Ishikawa (cell line): ENCODE measurements at regions not wholly inside any gene's neighbourhood (a gene's known extent, or its start where the extent isn't known, plus 50 kb on each side); places are given as distances from the start of the nearest gene placed in this dataset.

Source experiments
- CEBPB ChIP-seq: IDR thresholded peaks from 2 replicates; pipeline ENCODE4 v1.6.1; 2012
- CREB1 ChIP-seq: IDR thresholded peaks from 2 replicates; pipeline ENCODE4 v1.6.1; 2012; ENCODE audit warnings: low read depth
- EGR1 ChIP-seq: IDR thresholded peaks from 2 replicates; pipeline ENCODE4 v1.6.1; 2012
- EP300 ChIP-seq: IDR thresholded peaks from 2 replicates; pipeline ENCODE4 v1.6.1; 2012; ENCODE audit warnings: borderline replicate concordance
- FOXM1 ChIP-seq: IDR thresholded peaks from 2 replicates; pipeline ENCODE4 v1.6.1; 2012; ENCODE audit warnings: low read depth, borderline replicate concordance
- NFIC ChIP-seq: IDR thresholded peaks from 2 replicates; pipeline ENCODE4 v1.6.1; 2012
- RAD21 ChIP-seq: IDR thresholded peaks from 2 replicates; pipeline ENCODE4 v1.6.1; 2012; ENCODE audit warnings: low read depth
- TAF1 ChIP-seq: IDR thresholded peaks from 2 replicates; pipeline ENCODE4 v1.6.1; 2012; ENCODE audit warnings: low read depth, mild to moderate bottlenecking
- TCF12 ChIP-seq: IDR thresholded peaks from 2 replicates; pipeline ENCODE4 v1.6.1; 2012; ENCODE audit warnings: low read depth
- TEAD4 ChIP-seq: IDR thresholded peaks from 2 replicates; pipeline ENCODE4 v1.6.1; 2012
- YY1 ChIP-seq: IDR thresholded peaks from 2 replicates; pipeline ENCODE4 v1.6.1; 2012; ENCODE audit warnings: low read depth
- ZBTB7A ChIP-seq: IDR thresholded peaks from 2 replicates; pipeline ENCODE4 v1.6.1; 2012; ENCODE audit warnings: low read depth
- TF ChIP-seq, protein P1 (sequence below): IDR thresholded peaks from 2 replicates; pipeline ENCODE4 v1.6.1; 2012; ENCODE audit warnings: low read depth, mild to moderate bottlenecking
- TF ChIP-seq, protein P2 (sequence below): IDR thresholded peaks from 2 replicates; pipeline ENCODE4 v1.6.1; 2012
- TF ChIP-seq, protein P3 (sequence below): IDR thresholded peaks from 2 replicates; pipeline ENCODE4 v1.6.1; 2012

- TF ChIP-seq EGR1 (no peak), ZBTB7A (no peak), CREB1 (no peak), YY1 (no peak), TAF1 (no peak), FOXM1 (no peak), RAD21 (no peak), TCF12 (no peak), NFIC (no peak), TEAD4 (no peak), EP300 (no peak), CEBPB (no peak)
- TF ChIP-seq, protein P1, sequence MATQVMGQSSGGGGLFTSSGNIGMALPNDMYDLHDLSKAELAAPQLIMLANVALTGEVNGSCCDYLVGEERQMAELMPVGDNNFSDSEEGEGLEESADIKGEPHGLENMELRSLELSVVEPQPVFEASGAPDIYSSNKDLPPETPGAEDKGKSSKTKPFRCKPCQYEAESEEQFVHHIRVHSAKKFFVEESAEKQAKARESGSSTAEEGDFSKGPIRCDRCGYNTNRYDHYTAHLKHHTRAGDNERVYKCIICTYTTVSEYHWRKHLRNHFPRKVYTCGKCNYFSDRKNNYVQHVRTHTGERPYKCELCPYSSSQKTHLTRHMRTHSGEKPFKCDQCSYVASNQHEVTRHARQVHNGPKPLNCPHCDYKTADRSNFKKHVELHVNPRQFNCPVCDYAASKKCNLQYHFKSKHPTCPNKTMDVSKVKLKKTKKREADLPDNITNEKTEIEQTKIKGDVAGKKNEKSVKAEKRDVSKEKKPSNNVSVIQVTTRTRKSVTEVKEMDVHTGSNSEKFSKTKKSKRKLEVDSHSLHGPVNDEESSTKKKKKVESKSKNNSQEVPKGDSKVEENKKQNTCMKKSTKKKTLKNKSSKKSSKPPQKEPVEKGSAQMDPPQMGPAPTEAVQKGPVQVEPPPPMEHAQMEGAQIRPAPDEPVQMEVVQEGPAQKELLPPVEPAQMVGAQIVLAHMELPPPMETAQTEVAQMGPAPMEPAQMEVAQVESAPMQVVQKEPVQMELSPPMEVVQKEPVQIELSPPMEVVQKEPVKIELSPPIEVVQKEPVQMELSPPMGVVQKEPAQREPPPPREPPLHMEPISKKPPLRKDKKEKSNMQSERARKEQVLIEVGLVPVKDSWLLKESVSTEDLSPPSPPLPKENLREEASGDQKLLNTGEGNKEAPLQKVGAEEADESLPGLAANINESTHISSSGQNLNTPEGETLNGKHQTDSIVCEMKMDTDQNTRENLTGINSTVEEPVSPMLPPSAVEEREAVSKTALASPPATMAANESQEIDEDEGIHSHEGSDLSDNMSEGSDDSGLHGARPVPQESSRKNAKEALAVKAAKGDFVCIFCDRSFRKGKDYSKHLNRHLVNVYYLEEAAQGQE: no peak
- TF ChIP-seq, protein P2, sequence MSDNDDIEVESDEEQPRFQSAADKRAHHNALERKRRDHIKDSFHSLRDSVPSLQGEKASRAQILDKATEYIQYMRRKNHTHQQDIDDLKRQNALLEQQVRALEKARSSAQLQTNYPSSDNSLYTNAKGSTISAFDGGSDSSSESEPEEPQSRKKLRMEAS: no peak
- TF ChIP-seq, protein P3, sequence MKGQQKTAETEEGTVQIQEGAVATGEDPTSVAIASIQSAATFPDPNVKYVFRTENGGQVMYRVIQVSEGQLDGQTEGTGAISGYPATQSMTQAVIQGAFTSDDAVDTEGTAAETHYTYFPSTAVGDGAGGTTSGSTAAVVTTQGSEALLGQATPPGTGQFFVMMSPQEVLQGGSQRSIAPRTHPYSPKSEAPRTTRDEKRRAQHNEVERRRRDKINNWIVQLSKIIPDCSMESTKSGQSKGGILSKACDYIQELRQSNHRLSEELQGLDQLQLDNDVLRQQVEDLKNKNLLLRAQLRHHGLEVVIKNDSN: no peak
Measured at GRCh38 chr3:30203301-30203700, 403.1 kb upstream of the TGFBR2 start.

GRCh38 chr3:30204126-30204525 lies 402.3 kb upstream of the TGFBR2 start:
- TF ChIP-seq TAF1 (no peak), ZBTB7A (no peak), EGR1 (no peak), YY1 (no peak), RAD21 (no peak), NFIC (no peak), CREB1 (no peak), TCF12 (no peak), EP300 (no peak)
- TF ChIP-seq, protein P2: no peak
- TF ChIP-seq, protein P3: no peak

DNA sequence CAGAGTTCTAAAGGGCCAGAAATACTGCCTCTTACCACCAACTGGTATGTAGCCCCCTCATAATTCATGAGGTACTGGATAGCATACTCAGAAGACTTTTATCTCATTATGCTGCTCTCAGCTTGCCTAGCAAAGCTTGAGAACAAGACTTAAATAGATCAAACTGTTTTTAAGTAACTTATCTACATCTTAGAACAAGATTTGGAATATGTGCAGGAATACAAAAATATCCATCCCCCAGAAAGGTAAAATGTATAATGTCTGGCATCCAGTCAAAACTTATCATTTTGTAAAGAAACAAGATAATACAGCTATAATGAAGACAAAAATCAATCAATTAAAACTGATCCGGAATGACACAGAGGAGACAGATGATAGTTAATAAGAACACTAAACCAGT lies 400.4 kb upstream of the TGFBR2 start:
- TF ChIP-seq ZBTB7A (no peak), TEAD4 (no peak), NFIC (no peak), FOXM1 (no peak), EGR1 (no peak), TCF12 (no peak)
- TF ChIP-seq, protein P2: no peak
- TF ChIP-seq, protein P1: no peak
- TF ChIP-seq, protein P3: no peak

- TF ChIP-seq CREB1: no peak
- no peak for TF ChIP-seq EP300
- no peak for TF ChIP-seq TCF12
- no peak for TF ChIP-seq YY1
- no peak for TF ChIP-seq ZBTB7A
- no peak for TF ChIP-seq FOXM1
- TF ChIP-seq TEAD4: no peak
- no peak for TF ChIP-seq RAD21
- no peak for TF ChIP-seq CEBPB
- no peak for TF ChIP-seq EGR1
- TF ChIP-seq, protein P1: no peak
- TF ChIP-seq NFIC: no peak
- TF ChIP-seq, protein P3: no peak
- TF ChIP-seq, protein P2: no peak
- no peak for TF ChIP-seq TAF1
Measured at GRCh38 chr3:30221619-30222018, 384.8 kb upstream of the TGFBR2 start.
